Activated CD4-positive, alpha-beta T cell treated with anti-CD3 and anti-CD28 coated beads, Interleukin-2, amount 50 U/mL, for 24 hours (primary cell): ENCODE measurements at regions not wholly inside any gene's neighbourhood (a gene's known extent, or its start where the extent isn't known, plus 50 kb on each side); places are given as distances from the start of the nearest gene placed in this dataset.

ENCODE experiments used
- DNase-seq, 2 donors: peaks; one replicate each; pipeline ENCODE4 v3.0.0-alpha.2; 2020; ENCODE audit warnings: low read depth in 1 of 2, low spot score in 1 of 2

- no peak for DNase-seq
These were observed 306.2 kb downstream of the PTPRU start for GRCh38 chr1:29542548-29542947.

- no peak for DNase-seq
These were observed 305.3 kb downstream of the PTPRU start for GRCh38 chr1:29541631-29542030.

- DNase-seq: no peak
These were observed 304.6 kb downstream of the PTPRU start for GRCh38 chr1:29540801-29541357.

- no peak for DNase-seq
These were observed 303.6 kb downstream of the PTPRU start for GRCh38 chr1:29539971-29540370.

GRCh38 chr1:29538586-29538985 is 302.3 kb downstream of the PTPRU start:
- DNase-seq: no peak

GRCh38 chr1:29532751-29533150 is 296.4 kb downstream of the PTPRU start:
- DNase-seq: no peak

- DNase-seq: no peak
These were observed 296.0 kb downstream of the PTPRU start for GRCh38 chr1:29532285-29532684.

- DNase-seq: no peak
These were observed 295.3 kb downstream of the PTPRU start for GRCh38 chr1:29531596-29531995.

- no peak for DNase-seq
These were observed 293.5 kb downstream of the PTPRU start for GRCh38 chr1:29529677-29530278.

GRCh38 chr1:29527314-29528004 is 291.1 kb downstream of the PTPRU start:
- DNase-seq: no peak

GRCh38 chr1:29525941-29526340 is 289.6 kb downstream of the PTPRU start:
- no peak for DNase-seq

- no peak for DNase-seq
These were observed 288.2 kb downstream of the PTPRU start for GRCh38 chr1:29524285-29525065.

GRCh38 chr1:29523576-29523975 is 287.3 kb downstream of the PTPRU start:
- no peak for DNase-seq

GRCh38 chr1:29523136-29523535 is 286.8 kb downstream of the PTPRU start:
- no peak for DNase-seq

- DNase-seq: no peak
These were observed 285.7 kb downstream of the PTPRU start for GRCh38 chr1:29521811-29522580.

GRCh38 chr1:29521438-29521715 is 285.1 kb downstream of the PTPRU start:
- no peak for DNase-seq

GRCh38 chr1:29520571-29521437 is 284.5 kb downstream of the PTPRU start:
- DNase-seq: no peak

- DNase-seq: no peak
These were observed 283.4 kb downstream of the PTPRU start for GRCh38 chr1:29519788-29520110.

- no peak for DNase-seq
These were observed 282.9 kb downstream of the PTPRU start for GRCh38 chr1:29519108-29519787.

GRCh38 chr1:29518183-29518835 is 282.0 kb downstream of the PTPRU start:
- DNase-seq: no peak
